ENCODE measurements at regions not wholly inside any gene's neighbourhood (a gene's known extent, or its start where the extent isn't known, plus 50 kb on each side); places are given as distances from the start of the nearest gene placed in this dataset.

DNA sequence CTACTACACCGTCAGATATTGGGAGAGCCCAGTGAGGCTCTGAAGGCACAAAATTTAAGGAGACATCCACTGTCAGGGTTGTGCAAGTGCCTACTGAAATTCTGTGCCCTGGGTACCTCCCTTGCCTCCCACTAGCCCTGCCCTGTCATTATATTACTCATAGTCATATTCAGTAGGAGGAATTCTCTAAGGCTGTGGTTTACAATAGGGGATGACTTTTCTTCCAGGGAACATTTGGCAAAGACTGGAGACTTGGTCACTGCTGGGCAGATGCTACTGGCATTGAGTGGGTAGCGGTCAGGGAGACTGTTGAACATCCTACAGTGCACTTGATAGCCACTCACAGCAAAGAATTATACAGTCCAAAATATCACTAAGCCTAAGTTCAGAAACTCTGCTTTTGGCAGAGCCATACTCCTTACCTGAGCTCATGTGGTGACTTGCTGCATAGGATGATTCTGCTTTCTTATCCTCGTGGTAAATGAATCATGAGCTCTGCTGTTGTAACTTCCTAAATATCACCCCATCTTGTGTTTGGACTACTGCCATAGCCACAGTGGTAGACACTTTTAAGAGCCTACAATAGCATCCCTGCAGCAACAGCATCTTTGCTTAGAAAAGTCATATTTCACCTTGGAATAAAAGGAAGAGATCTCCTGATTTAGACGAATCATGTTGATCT is 563.4 kb upstream of the PLXNA2 start:
- no peak for DNase-seq

DNA sequence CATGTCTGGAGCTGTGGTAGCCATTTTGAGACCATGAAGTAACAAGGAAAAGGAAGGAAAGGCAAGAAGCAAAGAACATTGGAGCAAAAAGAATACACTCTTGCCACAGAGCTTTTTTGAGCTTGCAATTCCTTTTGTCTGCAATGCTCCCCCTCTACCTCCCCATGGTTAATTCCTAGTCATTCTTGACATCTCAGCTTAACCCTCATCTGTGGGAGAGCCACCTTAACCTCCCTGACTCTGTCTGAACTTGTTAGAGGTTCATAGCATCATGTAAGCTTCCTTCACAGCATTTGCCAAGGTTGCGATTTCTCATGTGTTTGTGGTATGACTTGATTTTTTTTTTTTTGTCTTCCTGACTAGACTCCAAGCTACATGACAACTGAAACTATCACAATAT is 564.1 kb upstream of the PLXNA2 start:
- DNase-seq: no peak

DNA sequence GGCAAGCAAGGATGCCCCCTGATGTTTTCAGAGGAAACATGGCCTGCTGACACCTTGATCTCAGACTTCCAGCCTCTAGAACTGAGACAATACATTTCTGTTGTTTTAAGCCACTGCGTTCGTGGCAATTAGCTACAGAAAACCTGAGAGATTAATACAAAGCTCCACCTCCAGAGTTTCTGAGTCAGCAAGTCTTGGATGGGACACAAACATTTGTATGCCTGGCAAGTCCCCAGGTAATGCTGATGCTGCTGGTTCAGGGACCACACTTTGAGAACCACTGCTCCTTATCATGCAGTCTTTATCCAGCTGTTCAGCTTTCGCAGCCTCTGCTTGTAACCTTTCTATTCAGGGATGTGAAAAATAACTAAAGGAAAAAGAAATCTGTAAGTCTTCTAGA is 565.7 kb upstream of the PLXNA2 start:
- DNase-seq: no peak

DNA sequence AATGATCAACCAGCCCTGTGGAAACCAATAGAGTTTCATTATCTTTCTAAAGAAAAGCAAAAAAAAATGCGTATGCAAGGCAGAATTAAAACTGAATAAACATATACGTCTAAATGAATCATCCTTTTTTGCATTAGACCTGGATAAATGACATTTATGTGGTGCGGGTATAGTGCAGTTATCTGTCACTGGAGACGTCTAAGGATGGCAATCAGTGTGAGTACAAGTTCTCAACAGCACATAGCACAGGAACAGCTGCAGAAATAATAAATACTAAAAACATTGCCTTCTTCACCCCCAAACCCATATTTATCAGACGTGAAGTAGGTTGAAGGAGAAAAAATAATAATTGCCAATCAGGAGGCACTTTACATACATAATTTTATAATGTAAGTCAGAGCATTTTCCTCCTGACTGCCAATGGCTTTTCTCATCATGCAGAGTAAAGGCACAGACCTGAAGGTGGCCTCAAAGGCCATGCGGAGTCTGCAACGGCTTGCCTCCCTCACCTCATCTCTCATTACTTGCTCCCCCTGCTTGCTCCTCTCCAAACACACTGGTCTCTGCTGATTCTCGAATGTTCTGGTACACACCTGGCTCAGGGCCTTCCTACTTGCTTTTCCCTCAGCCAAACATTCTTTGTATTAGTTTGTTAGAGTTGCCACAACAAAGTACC is 574.7 kb upstream of the PLXNA2 start:
- DNase-seq: no peak

DNA sequence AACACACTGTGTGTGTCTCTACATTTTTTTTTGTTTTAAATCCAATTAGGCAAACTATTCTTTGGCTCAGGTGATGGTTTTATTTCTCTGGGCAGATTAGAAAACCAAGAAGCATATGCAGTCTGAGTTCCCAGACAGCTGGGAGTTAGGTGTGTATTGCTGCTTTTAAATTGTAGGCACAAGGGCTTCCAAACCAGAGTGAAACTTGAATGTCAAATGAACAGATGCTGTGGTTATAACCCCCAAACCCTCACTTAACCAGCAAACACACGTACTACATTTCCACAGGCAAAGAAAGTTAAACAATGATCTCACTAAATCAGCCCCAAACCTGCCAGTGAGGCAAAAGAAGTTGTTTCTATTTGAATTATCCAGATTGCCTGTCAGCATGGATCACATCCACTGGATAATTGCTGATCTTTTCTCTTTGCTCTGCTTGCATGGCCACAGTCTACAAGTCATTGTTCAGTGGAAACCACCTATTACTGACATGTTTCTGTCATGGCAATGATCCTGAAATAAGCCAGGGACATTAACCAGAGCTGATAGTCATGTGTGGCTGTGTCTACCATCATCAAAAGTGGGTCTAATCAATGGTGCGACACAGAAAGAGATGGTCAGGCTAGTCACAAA is 576.5 kb upstream of the PLXNA2 start:
- DNase-seq: no peak

DNA sequence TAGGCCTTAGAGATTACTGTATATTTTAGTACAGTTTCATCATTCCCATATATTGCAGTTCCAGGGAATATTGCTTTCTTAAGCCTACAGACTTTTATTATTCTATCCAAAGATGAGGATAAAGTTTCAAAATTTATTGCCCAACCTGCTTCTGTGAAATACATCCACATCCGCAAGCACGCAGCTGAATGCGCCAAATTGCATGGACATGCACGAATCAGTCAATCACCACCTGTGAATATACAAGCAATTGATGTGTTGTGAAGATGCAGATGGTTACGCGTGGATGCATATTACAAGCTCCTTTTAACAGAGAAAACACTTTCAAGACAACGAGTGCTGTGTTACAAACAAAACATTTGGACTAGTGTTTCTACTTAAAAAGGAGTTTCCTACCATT is 577.8 kb upstream of the PLXNA2 start:
- DNase-seq: no peak

DNA sequence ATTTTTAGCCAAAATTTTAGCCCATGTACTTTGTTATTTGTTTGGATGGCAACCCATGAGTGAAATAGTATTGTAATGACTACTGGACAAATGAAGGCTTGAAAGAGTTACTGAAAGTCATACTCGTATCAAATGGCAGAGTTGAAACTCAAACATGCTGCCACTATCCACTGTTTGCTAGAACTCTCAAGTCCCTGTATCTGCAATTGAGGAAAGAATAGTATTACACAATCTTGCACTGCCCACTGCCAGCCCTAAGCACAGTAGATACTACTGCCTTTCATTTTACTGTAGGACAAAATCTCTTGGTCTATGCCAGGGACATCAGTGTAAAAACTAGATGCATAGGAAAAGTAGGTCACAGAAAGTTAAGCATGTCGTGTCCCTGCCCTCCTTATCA is 581.1 kb upstream of the PLXNA2 start:
- DNase-seq: no peak

DNA sequence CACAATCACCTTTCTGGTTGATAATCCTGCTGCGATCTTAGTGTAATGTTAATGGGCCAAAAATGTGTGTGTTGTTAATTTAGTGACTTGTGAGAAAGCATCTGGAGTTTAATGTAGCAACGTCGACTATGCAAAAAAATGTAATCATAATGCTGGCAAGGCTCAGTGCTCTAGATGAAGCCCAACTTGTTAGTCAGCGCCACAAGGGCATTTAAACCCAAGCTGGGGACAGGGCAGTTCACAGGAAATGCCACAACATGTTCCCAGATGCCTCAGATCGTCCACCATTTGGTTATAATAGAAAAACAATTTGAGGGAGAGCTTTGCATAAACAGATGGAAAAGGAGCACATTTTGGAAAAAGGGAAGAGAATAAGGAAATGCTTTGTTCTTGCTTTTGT is 585.4 kb upstream of the PLXNA2 start:
- no peak for DNase-seq

DNA sequence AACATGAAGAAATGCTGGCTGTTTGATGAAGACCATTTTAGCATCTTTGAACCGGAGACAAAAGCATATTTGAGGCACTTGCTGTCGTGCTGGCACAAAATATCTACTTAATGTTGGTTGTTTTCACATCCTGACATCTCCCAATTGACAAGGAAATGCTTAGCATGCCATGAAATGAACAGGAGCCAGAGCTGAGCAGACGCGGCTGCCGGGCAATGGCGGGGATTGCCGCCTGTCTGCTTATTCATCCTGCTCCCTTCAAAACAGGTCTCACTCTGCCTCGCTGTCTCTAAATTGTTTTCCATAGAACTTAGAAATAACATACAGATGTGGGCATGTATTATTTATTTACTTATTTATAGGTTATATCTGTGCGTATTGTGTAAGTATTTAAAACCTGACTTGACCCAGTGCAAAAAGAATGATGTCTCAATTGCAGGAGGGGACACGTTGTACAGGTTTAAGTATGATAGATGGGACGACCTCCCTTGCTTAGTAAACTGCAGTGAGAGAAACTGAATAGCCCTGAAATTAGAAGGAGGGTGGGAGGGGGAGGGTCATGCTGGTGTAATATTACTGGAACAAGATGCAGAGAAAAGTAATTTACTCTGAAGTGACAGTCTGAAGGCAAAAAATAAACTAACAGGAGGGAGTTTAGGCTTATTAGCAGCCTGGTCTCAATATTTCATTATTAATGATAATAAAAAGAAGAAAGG is 590.4 kb upstream of the PLXNA2 start:
- DNase-seq: no peak

DNA sequence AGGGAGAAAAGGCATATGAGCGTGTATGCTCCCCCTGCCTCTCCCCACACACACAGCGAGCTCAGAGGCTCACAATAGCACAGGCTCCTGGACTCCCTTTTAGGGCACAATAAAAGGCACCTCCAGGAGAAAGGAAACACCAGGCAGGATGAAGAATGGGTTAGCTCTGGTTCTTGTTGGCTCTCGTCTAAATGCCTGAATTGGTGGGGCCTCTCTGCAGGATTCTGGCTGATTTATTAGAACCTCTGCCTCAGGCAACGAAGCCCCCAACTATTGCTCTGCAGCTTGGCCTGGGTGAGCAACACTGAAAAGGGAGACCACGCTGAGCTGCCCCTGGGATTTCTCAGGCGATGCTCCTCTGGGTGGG is 590.9 kb upstream of the PLXNA2 start:
- no peak for DNase-seq

DNA sequence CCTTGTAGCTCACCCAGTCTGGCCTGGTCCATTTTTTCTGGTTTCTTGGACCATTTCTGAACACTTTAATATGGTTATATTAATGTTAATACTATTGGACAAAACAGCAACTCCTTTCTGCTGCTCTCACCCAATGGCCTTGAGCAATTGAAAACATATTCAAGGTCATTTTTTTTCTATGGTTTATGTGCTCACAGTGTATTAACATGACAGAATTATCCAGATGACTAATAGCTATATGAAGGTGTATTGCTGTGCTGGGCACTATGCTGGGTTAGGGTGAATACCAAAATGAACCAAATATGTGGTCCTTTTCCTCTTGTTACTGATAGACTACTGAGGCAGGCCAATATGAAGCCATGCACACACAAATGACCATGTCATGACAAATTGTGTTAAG is 591.6 kb upstream of the PLXNA2 start:
- no peak for DNase-seq

DNA sequence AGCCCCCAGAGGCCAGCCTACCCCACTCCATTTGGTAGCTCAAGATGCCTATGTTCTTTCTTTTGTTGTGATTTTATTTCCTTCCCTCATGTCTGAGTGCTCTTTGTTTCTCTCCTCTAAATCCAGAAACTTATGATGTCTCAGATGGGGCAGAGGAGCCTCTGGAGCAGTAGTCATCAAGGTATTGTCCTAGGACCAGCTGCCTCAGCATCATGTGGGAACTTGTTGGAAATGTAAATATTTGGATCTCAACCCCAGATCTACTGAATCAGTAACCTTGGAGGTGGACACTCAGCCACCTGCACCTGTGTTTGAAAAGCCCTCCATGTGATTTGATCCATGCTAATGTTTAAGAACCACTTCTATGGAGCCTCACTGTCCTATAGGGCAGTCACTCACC is 593.1 kb upstream of the PLXNA2 start:
- no peak for DNase-seq

DNA sequence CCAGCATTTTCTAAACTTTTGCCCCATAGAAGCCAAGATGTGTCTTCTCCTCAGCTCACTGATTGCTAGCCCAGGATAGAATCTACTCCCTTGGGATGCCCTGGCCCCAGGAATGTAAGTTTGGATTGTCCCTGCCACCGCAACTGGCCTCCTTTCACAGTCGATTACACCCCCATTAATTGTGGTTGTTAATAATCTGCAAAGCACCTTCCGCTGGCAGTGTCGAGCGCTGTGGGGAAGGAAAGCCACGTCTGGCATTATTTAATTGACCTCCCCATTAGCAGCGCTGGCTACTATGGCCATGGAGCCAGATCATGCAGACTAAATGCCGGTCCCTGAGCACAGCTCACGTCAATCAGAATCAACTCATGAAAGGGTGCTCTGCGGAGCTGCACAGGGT is 597.3 kb upstream of the PLXNA2 start:
- DNase-seq: no peak

DNA sequence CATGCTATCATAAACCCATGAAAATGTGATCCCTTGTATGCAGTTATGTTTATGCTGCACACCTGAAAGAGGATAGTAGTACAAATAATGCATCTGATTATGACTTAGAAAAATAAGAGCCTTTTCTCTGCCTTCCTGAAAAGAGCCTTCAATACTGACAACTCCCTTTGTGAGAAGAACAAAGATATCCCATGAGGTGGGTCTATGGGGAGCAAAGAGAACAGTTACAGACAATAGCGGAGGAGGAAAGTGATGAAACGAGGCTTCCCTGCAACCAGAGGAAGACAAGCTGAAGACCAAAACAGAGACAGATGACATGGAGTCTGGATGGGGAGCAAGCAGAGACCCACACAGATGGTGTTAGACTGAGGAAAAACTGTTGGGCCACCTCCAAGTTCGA is 598.3 kb upstream of the PLXNA2 start:
- no peak for DNase-seq

DNA sequence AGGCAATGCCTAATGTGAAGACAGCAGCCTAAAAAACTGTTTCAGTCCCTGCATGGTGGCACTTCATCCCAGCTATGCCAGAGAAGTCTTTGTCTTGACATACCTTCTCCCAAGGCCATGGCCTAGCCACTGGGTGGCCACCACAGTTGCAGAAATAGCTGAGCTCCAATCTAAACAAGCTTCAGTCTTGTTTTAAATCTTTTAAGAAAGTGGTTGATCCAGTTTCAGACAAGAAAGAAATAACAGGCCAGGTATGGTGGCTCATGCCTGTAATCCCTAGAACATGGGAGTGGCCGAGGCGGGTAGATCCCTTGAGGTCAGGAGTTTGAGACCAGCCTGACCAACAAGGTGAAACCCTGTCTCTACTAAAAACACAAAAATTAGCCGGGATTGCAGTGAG is 600.0 kb upstream of the PLXNA2 start:
- DNase-seq: no peak

DNA sequence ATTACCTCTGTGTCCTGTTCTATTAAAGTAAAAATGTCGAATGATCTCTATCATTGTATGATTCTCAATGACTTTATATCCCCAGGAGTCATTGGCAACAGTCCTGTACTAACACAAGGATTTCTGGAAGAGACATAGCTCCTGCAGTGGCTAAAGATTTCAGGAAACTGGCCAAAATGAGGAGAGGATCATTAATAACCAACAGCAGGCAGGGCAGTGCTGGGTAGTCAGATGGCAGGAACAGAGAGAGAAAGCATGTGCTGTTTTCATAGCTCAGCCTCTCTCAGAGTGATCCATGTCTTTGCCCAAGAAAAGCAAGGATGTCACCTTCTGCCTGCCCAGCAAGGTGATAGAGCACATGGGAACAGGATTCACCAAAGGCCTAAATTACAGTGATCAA is 604.7 kb upstream of the PLXNA2 start:
- no peak for DNase-seq

DNA sequence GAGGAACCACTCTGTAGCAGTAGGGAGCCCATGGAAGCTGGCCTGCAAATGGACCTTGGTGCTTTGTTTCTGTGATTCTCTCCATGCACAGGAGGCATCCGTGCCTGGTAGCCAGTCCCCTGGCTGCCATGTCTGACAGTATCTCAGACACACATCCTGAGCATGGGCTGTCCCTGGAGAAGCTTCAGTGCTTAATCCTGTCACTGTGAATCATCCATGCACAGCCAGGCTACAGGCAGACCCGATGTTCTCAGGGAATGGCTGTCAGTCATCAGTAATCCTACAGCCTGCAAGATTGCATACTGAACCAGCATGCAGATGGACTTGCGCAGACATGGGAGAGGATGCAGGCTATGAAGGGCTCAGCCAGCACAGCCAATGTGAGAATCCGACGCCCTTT is 606.3 kb upstream of the PLXNA2 start:
- DNase-seq: no peak

DNA sequence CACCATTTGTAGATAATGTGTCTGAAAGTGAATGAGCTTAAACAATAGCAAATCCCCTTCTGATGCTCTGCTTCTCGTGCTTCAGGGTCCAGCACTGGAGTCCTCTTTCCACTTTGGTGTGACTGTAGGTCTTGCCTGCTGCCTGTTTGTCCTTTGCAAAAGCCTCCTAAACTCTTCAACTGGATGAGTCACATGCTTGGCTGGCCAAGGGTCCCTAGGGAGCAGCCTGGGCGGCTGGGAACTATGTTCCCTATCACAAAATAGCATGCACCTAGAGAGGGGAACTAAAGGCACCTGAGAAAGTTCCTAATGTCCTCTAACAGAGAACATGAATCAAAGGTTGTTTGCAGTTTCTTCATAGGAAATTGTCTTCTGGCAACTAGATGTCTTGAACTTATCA is 607.2 kb upstream of the PLXNA2 start:
- DNase-seq: no peak

DNA sequence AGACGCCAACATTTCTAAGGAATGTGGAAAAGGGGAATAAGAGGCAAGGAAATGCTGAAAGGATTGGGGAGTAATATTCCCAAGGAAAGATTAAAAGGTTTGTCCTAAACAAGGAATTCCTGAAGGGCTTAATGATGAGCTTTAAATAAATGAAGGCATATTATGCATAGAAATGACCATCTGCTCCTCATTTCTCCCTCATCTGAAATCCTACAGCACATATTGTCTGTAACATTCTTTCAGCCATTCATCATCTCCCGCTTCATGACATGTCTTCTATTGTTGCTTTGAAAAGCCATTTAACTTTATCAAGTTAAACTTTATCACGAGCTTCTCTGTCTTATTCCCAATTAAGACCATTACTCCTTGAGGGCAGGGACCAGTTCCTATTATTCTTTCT is 608.7 kb upstream of the PLXNA2 start:
- no peak for DNase-seq

DNA sequence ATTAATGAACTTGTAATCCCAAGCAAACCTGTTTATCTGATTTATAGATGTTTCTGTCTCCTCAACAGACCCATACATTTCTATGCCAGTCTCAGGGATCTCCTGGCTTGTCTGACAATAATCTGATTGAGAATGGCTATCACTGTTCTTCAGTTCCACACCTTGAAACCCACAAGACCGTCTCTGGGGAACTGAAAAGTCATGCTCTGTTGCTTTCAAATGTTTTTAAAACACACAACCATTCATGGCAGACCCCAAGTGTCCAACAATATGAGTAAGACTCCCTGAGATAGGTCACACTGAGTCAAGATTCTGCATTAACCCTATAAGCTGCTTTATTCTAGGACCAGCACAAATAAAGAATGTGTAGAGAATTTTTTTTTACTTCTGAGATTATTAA is 611.2 kb upstream of the PLXNA2 start:
- no peak for DNase-seq

DNA sequence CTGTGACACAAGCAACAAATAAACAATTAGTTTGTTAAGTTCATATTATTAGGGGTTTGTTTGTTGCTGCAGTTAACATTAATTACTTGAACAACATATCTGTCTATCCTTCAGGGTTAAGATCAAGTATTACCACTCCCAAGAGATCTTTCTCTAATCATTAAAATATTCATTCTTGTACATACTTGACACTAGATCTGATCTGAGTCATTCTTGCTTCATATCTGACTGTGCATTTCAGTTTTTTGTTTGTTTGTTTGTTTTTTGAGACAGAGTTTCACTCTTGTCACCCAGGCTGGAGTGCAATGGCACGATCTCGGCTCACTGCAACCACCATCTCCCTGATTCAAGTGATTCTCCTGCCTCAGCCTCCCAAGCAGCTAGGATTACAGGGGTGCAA is 613.3 kb upstream of the PLXNA2 start:
- DNase-seq: no peak

DNA sequence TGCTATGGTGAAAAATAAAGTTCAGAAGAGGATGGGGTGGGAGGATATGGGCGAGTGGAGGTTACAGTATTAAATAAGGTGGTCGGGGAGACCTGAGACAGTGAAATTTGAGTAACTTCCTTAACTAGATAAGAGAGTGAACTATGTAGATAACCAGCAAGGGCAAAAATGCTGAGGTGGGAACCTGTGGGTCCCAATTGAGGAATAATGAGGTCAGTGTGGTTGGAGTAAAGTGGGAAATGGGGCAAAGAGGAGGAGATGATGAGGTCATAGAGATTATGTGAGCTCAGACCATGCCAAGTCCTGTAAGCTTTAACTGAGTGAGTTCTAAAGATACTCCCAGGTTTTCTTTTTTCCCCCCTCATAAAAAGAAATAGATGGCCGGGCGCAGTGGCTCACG is 614.6 kb upstream of the PLXNA2 start:
- no peak for DNase-seq

DNA sequence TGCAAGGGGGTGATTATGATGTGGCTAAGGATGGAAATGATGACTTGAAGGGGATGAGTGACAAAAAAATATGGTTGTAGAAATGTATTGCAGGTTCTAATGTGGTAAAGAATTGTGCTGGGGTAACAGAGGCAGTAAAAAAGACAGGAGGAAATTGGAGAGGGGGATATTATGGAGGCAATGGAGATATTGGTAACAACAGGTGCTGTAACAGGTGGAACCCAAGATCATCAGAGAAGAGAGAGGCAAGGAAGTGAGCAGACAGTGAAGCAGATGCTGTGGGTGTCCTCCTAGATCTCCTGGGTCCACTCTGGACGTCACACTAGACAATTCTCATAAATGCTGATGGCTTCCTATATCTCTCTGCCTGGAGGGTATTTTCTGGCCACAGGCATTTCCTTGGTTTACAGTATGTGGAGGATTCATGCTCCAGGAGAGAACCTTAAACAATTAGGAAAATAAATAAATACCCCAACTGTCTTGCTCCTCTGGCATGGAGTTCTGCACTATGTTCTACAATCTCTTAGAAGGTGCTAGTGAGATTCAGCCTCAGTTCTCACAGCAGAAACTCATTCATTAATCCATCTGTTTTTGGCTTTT is 620.3 kb upstream of the PLXNA2 start:
- no peak for DNase-seq

Data from effector CD4-positive, alpha-beta T cell (primary cell).